ENCODE measurements at regions not wholly inside any gene's neighbourhood (a gene's known extent, or its start where the extent isn't known, plus 50 kb on each side); places are given as distances from the start of the nearest gene placed in this dataset.

- TF ChIP-seq CTCF (IDR thresholded peaks at IDR 0.05) (no peak), POLR2A (IDR thresholded peaks at IDR 0.05) (no peak)
Measured at GRCh38 chr5:101424530-101425175, 521.6 kb upstream of the ST8SIA4 start.

Measured in uterus (tissue), 2 donors.